Kidney (tissue), 13 donors: ENCODE measurements at regions not wholly inside any gene's neighbourhood (a gene's known extent, or its start where the extent isn't known, plus 50 kb on each side); places are given as distances from the start of the nearest gene placed in this dataset.

Source experiments
- DNase-seq, 5 donors: peaks; one replicate each; pipeline ENCODE4 v3.0.0-alpha.2; 2013 to 2020
- FAIRE-seq: peaks from 2 replicates; lab custom pipeline; 2012; peaks lifted over from hg19 to GRCh38; lab: Jason Lieb, UNC
- H3K27ac ChIP-seq, 2 donors: one replicate each; pipeline ENCODE4 v1.7.0; 2013; ENCODE audit warnings: low read depth in 2 of 2, low read length in 2 of 2, inconsistent platforms in 1 of 2
- H3K27me3 ChIP-seq: one replicate; pipeline ENCODE4 v1.7.1; 2013; ENCODE audit warnings: low read length, inconsistent platforms; ENCODE audit not compliant: control insufficient read depth, insufficient read depth
- H3K36me3 ChIP-seq, 3 donors: one replicate each; pipeline versions ENCODE4 v1.7.0 to v1.7.1; 2013; ENCODE audit warnings: low read length in 3 of 3, control low read depth in 1 of 3, inconsistent platforms in 1 of 3; ENCODE audit not compliant: insufficient read depth in 3 of 3, control insufficient read depth in 2 of 3
- H3K4me1 ChIP-seq, 3 donors: one replicate each; pipeline versions ENCODE4 v1.7.0 to v1.7.1; 2013; ENCODE audit warnings: low read length in 3 of 3, inconsistent platforms in 1 of 3, low read depth in 1 of 3; ENCODE audit not compliant: control insufficient read depth in 2 of 3, insufficient read depth in 2 of 3
- H3K4me3 ChIP-seq, 3 donors: one replicate each; pipeline versions ENCODE4 v1.7.0 to v1.8.1; 2013; ENCODE audit warnings: low read length in 3 of 3, control low read depth in 1 of 3, inconsistent platforms in 1 of 3
- H3K9ac ChIP-seq, 3 donors: one replicate each; pipeline versions ENCODE4 v1.7.0 to v1.7.1; 2013; ENCODE audit warnings: low read length in 3 of 3, control low read depth in 1 of 3, inconsistent platforms in 1 of 3
- H3K9me3 ChIP-seq, 3 donors: one replicate each; pipeline versions ENCODE4 v1.7.0 to v1.7.1; 2013; ENCODE audit warnings: low read length in 3 of 3, control low read depth in 1 of 3, inconsistent platforms in 1 of 3; ENCODE audit not compliant: control insufficient read depth in 2 of 3, insufficient read depth in 1 of 3
- intact Hi-C: fragments of 100-400 bp; cut with DNase I; formaldehyde crosslinking; loops from one replicate; pipeline ENCODE4 v1.11.1; 2022
- TF ChIP-seq, protein P1 (sequence below): IDR thresholded peaks from 3 replicates; pipeline ENCODE4 v1.5.1; 2012; ENCODE audit warnings: mild to moderate bottlenecking, moderate library complexity, borderline replicate concordance; ENCODE audit not compliant: insufficient read depth; ENCODE audit errors: extremely low read depth
- donor health status: control.
- donor health status: control.
- donor health status: control.
- donor health status: control.
- donor health status: control.
- donor health status: DM: yes; HTN: yes; CAD: no.
- donor health status: Normal renal cell carcinoma (clear cell type).

DNA sequence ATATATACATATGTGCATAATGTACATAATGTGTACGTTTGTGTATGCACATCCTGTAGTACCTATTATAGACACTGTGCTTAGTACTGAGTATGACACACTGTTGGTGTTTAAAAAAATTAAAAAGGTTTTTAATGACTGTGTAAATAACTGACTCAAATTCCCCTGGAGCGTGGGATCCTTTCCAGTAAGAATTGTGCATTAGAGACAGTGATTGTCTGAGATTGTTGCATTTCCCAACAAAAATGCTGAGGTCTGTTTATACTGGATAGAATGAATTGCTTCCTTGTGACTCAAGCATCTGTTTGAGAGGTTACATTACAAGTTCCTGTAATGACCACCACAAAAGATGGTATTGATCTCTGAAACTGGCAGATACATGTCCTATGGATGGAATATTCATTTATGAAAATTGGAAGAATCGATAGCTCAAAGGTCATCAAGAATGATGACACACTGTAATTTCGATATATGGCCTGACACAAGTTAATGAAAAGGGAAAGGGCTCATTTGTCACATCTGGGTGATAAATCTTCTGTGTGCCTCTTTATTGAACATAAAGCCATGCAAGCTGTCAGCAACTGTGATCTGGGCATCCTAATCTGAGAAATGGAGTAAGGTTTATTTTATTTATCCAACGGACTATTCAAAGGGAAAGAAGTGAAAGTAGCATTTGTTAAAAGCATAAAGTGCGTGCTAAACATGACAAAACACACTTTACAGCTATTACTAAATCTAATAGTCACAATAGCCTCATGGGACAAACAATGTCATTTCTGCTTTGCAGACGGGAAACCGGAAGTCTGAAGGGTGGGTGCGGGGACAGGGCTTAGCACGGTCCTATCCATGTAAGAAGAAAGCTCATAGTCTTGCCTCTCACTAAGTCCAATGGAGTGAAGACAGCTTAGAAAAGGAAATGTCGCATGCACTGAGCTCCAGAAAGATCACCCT lies 228.8 kb downstream of the CDH11 start:
- Histone ChIP-seq H3K4me1 (peaks cover 0 to 4% (median 0%) of the 10 kb centered on the region in 3 donors), H3K9me3 (no peaks in the 10 kb centered on the region), H3K9ac (no peak overlapping the region), H3K4me3 (no peak overlapping the region), H3K27me3 (no peaks in the 10 kb centered on the region), H3K36me3 (no peaks in the 10 kb centered on the region), H3K27ac (no peak overlapping the region)
- TF ChIP-seq, protein P1, sequence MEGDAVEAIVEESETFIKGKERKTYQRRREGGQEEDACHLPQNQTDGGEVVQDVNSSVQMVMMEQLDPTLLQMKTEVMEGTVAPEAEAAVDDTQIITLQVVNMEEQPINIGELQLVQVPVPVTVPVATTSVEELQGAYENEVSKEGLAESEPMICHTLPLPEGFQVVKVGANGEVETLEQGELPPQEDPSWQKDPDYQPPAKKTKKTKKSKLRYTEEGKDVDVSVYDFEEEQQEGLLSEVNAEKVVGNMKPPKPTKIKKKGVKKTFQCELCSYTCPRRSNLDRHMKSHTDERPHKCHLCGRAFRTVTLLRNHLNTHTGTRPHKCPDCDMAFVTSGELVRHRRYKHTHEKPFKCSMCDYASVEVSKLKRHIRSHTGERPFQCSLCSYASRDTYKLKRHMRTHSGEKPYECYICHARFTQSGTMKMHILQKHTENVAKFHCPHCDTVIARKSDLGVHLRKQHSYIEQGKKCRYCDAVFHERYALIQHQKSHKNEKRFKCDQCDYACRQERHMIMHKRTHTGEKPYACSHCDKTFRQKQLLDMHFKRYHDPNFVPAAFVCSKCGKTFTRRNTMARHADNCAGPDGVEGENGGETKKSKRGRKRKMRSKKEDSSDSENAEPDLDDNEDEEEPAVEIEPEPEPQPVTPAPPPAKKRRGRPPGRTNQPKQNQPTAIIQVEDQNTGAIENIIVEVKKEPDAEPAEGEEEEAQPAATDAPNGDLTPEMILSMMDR: no peak
- DNase-seq (peak in 2 of 5 donors; percentile 56 to 58), FAIRE-seq (no peak)
- intact Hi-C loops: no loop called here

DNA sequence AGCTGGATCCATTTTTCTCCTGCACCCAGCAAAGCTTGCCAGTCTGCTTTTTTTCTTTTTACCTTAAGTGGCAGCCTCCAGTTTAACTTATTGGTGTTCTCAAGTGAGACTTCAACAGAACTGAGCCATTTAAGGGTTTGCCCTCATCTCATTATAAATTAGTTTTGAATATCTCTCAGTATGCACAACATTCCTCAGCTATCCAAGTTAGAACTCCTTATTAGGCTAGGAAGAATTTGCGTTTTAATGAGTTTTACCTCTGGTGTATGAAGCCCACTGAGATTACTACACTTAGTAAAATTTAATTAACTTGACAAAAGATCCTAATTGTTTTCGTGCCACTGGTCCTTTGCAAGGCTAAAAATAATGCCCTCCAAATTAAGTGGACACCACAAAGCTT lies 232.4 kb downstream of the CDH11 start:
- H3K36me3 ChIP-seq: no peaks in the 10 kb centered on the region
- TF ChIP-seq, protein P1: no peak
- H3K27me3 ChIP-seq: no peaks in the 10 kb centered on the region
- intact Hi-C loops: no loop called here
- no peak overlapping the region for H3K4me3 ChIP-seq
- H3K9ac ChIP-seq: no peak overlapping the region
- DNase-seq: no peak
- H3K27ac ChIP-seq: no peak overlapping the region
- no peaks in the 10 kb centered on the region for H3K9me3 ChIP-seq
- FAIRE-seq: no peak
- peaks cover 0 to 4% (median 0%) of the 10 kb centered on the region in 3 donors for H3K4me1 ChIP-seq

DNA sequence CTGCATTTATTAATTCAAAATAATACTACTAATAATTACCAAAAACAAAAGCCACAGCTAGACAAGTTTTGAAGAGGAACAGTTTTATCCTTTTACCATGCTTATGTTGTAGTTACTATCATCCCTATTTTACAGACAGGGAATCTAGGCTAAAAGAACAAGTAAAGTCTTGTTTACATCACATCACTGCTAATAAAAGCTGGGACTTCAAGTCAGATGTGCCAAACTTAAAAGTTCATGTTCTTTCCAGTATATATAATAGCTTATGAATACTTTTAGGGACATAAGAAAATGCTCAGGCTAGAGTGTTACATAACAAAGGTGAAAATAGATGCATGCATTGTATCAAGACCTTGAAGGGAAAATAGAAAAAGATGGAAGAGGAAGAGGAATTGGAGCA lies 234.2 kb downstream of the CDH11 start:
- DNase-seq: no peak
- H3K27me3 ChIP-seq: no peaks in the 10 kb centered on the region
- no peak for FAIRE-seq
- H3K4me3 ChIP-seq: no peak overlapping the region
- TF ChIP-seq, protein P1: no peak
- H3K27ac ChIP-seq: no peak overlapping the region
- H3K36me3 ChIP-seq: no peaks in the 10 kb centered on the region
- no peaks in the 10 kb centered on the region for H3K9me3 ChIP-seq
- no peak overlapping the region for H3K9ac ChIP-seq
- intact Hi-C loops: no loop called here
- no peaks in the 10 kb centered on the region for H3K4me1 ChIP-seq
